GM12892 (cell line): ENCODE measurements at regions not wholly inside any gene's neighbourhood (a gene's known extent, or its start where the extent isn't known, plus 50 kb on each side); places are given as distances from the start of the nearest gene placed in this dataset.

Source experiments
- DNase-seq: peaks from one replicate; pipeline ENCODE4 v3.0.0; 2011; ENCODE audit not compliant: insufficient read length
- FAIRE-seq: peaks from 2 replicates; lab custom pipeline; 2011; peaks lifted over from hg19 to GRCh38; lab: Jason Lieb, UNC
- POLR2A ChIP-seq: IDR thresholded peaks from 2 replicates; pipeline ENCODE4 v1.6.1; 2011; ENCODE audit warnings: low read depth, low read length, control low read depth
- POLR2AphosphoS5 ChIP-seq: IDR thresholded peaks from 2 replicates; pipeline ENCODE4 v1.6.1; 2011; ENCODE audit warnings: low read depth, low read length, control low read depth
- TAF1 ChIP-seq: IDR thresholded peaks from 2 replicates; pipeline ENCODE4 v1.6.1; 2011; ENCODE audit warnings: low read depth, mild to moderate bottlenecking, control low read depth, low read length, borderline replicate concordance

- FAIRE-seq, result no peak
- no peak for DNase-seq
- no peak for TF ChIP-seq TAF1
- no peak for TF ChIP-seq POLR2AphosphoS5
- TF ChIP-seq POLR2A, result no peak
These were observed 272.8 kb downstream of the CTTN start for GRCh38 chr11:70671083-70671482.

GRCh38 chr11:70671611-70672010 is 273.3 kb downstream of the CTTN start:
- FAIRE-seq (no peak), DNase-seq (no peak)
- TF ChIP-seq TAF1 (no peak), POLR2A (no peak), POLR2AphosphoS5 (no peak)

DNA sequence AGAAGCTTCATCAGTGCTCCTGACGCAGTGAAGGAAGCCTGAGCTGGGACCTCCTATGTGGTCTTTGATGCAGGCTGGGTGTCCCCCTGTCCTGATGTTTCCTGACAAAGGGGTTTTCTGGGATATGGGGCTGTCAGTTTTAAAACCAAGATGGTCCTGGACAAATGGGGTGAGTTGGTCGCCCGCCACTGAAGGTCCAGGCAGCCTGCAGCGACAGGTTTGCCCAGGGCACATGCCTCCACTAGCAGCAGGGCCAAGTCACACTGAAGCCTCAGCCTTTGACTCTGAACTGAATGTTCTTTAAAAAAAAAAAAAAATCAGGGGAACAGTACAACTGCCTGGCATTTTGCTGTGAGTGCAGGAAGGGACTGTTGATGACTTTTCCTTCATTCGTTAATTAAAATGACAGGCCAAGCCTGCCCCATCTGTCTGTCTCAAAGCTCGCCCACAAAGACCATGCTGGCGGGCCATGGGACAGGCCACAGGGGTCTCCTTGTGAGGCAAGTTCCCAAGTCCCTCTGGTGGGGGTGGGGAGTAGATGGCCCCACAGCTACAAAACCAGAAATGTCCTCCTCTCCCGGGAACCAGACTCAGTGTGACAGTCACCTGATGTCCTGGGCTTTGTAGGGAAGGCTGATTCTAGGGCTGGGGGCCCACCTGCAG is 274.8 kb downstream of the CTTN start:
- DNase-seq (no peak), FAIRE-seq (no peak)
- no peak for TF ChIP-seq POLR2A
- no peak for TF ChIP-seq TAF1
- TF ChIP-seq POLR2AphosphoS5, result no peak

DNA sequence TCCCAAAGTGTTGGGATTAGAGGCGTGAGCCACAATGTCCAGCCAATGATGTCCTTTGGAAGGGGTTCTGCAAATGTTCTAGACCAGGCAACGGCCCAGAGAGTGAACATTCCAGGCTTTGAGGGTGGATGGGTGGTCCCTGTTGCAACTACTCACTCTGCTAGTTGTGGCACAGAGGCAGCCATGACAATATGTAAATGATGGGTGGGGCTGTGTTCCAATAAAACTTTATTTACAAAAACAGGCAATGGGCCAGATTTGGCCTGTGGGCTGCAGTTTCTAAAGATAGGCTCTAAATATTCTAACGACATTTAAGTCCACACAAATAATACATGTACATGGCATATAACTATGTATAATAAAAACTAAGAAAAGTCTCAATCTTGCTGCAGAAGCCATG is 276.3 kb downstream of the CTTN start:
- DNase-seq, result no peak
- no peak for FAIRE-seq

GRCh38 chr11:70675697-70676374 is 277.5 kb downstream of the CTTN start:
- no peak for FAIRE-seq

More for the DNA sequence above, 276.3 kb downstream of the CTTN start:
- TF ChIP-seq POLR2AphosphoS5 (no peak), TAF1 (no peak), POLR2A (no peak)

GRCh38 chr11:70677232-70677916 is 279.0 kb downstream of the CTTN start:
- TF ChIP-seq POLR2AphosphoS5 (no peak), POLR2A (no peak), TAF1 (no peak)
- DNase-seq, result no peak
- no peak for FAIRE-seq

More at GRCh38 chr11:70675697-70676374, 277.5 kb downstream of the CTTN start:
- DNase-seq, result no peak
- no peak for TF ChIP-seq POLR2A
- TF ChIP-seq POLR2AphosphoS5, result no peak
- no peak for TF ChIP-seq TAF1

- FAIRE-seq (no peak), DNase-seq (no peak)
- TF ChIP-seq POLR2AphosphoS5, result no peak
- no peak for TF ChIP-seq TAF1
- no peak for TF ChIP-seq POLR2A
These were observed 280.9 kb downstream of the CTTN start for GRCh38 chr11:70678931-70679900.

DNA sequence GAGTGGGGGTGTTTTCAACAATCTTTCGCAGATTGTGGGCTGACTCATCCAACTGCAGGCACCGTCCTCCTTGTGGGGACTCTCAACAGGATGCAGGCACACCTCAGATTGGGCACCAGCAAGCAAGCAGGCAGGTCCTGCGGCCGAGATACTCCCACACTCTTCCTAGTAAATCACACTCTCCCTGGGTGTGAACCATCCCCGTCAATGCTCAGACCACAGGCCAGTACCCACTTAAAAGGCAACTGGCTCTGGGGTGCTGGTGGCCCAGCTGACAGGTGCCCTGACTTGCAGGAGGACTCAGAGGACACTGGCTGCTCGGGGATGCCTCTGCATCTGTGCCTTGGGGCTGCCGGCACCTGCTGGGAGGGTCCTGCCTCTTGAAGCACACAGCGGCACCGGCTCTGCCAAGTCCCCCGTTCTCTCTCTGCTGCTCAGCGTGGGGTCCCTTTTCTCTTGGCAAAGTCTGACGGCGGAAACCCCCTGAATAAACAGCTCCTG is 282.5 kb downstream of the CTTN start:
- no peak for DNase-seq
- no peak for FAIRE-seq
- no peak for TF ChIP-seq POLR2A
- no peak for TF ChIP-seq POLR2AphosphoS5
- no peak for TF ChIP-seq TAF1

DNA sequence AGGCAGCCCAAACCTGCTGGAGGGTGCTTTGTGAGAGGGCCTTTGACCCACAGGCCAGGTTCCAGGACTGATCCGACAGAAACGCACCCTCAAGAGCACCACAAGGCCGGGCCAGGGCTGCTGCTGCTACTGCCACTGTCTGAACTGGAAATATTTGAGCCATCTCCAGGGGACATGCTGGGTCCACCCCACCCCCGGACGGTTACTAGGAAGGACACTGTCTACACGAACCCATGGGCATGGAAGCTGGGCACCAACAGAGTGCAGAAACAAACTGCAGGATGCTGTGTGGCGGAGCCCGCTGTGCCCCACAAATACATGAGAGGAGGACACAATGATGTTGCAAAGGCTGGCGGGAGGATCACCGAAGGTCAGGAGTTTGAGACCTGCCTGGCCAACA is 283.7 kb downstream of the CTTN start:
- TF ChIP-seq POLR2A (no peak), TAF1 (no peak), POLR2AphosphoS5 (no peak)
- DNase-seq (no peak), FAIRE-seq (no peak)

DNA sequence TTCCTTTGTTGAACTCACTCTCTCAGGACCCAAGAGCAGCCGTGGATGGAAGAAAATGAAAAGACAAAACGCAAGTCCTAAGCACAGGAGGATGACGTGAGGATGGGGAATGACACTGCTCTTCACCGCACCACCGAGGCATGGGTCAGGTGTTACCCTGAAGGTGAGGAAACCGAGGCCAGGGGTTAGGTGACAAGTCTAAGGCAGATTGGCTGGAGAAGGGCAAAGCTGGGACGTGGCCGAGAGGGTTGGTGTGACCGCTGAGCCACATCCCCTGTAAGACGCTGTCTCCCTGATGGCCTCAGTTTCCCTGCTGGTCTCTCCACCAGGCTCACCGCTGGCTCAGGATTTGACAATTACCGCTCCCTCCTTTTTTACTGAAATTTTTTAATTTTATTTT is 284.4 kb downstream of the CTTN start:
- TF ChIP-seq TAF1, result no peak
- TF ChIP-seq POLR2AphosphoS5, result no peak
- TF ChIP-seq POLR2A, result no peak
- no peak for FAIRE-seq
- no peak for DNase-seq

- DNase-seq (no peak), FAIRE-seq (no peak)
- no peak for TF ChIP-seq POLR2A
- no peak for TF ChIP-seq POLR2AphosphoS5
- no peak for TF ChIP-seq TAF1
These were observed 289.4 kb downstream of the CTTN start for GRCh38 chr11:70687716-70688115.
